Astrocyte of the spinal cord (primary cell): ENCODE measurements at regions not wholly inside any gene's neighbourhood (a gene's known extent, or its start where the extent isn't known, plus 50 kb on each side); places are given as distances from the start of the nearest gene placed in this dataset.

Experiments
- DNase-seq: peaks from one replicate; pipeline ENCODE4 v3.0.0; 2011; ENCODE audit warnings: low read depth, low spot score
- H3K4me3 ChIP-seq: 2 replicates; pipeline ENCODE4 v1.5.1; 2011; ENCODE audit warnings: low read depth, mild to moderate bottlenecking, low read length, moderate library complexity
- CTCF ChIP-seq: IDR thresholded peaks from 2 replicates; pipeline ENCODE4 v1.5.1; 2012; ENCODE audit warnings: low read depth, mild to moderate bottlenecking, low read length, inconsistent platforms
- in situ Hi-C: cut with HindIII; loops from 2 replicates; pipeline ENCODE4 v1.10.0; 2017; ENCODE audit warnings: low sequenced_read_pairs

GRCh38 chr4:43345323-43345925, 452.9 kb downstream of the GRXCR1 start:
- no peak for TF ChIP-seq CTCF
- no peak overlapping the region for H3K4me3 ChIP-seq
- no peak for DNase-seq
- in situ Hi-C loops = no loop called here

GRCh38 chr4:43348591-43348990, 456.1 kb downstream of the GRXCR1 start:
- DNase-seq = no peak
- H3K4me3 ChIP-seq = no peak overlapping the region
- in situ Hi-C loops = no loop called here
- TF ChIP-seq CTCF = no peak

GRCh38 chr4:43351970-43352806, 459.7 kb downstream of the GRXCR1 start:
- in situ Hi-C loops = no loop called here
- no peak overlapping the region for H3K4me3 ChIP-seq
- DNase-seq = no peak
- no peak for TF ChIP-seq CTCF

- no peak overlapping the region for H3K4me3 ChIP-seq
- DNase-seq = no peak
- no peak for TF ChIP-seq CTCF
- in situ Hi-C loops = no loop called here
These were observed 460.3 kb downstream of the GRXCR1 start for GRCh38 chr4:43352859-43353258.

GRCh38 chr4:43353552-43353951, 461.0 kb downstream of the GRXCR1 start:
- no peak for TF ChIP-seq CTCF
- in situ Hi-C loops = no loop called here
- no peak for DNase-seq
- no peak overlapping the region for H3K4me3 ChIP-seq

- in situ Hi-C loops = no loop called here
- DNase-seq = no peak
- no peak for TF ChIP-seq CTCF
- H3K4me3 ChIP-seq = no peak overlapping the region
These were observed 464.3 kb downstream of the GRXCR1 start for GRCh38 chr4:43356786-43357185.
